Astrocyte of the cerebellum (primary cell): ENCODE measurements at regions not wholly inside any gene's neighbourhood (a gene's known extent, or its start where the extent isn't known, plus 50 kb on each side); places are given as distances from the start of the nearest gene placed in this dataset.
A peak's percentile ranks its signal among the peaks of the same experiment; 100 is the strongest.

Experiments
- DNase-seq: peaks from one replicate; pipeline ENCODE4 v3.0.0-alpha.2; 2011; ENCODE audit warnings: low read depth
- H3K4me3 ChIP-seq: 2 replicates; pipeline ENCODE4 v1.5.1; 2011; ENCODE audit warnings: mild to moderate bottlenecking, low read depth, low read length, moderate library complexity
- in situ Hi-C: cut with HindIII; loops from 2 replicates; pipeline ENCODE4 v1.10.0; 2017; ENCODE audit warnings: low sequenced_read_pairs
- TF ChIP-seq, protein P1 (sequence below): IDR thresholded peaks from 2 replicates; pipeline ENCODE4 v1.5.1; 2012; ENCODE audit warnings: low read length, low read depth, moderate library complexity, mild to moderate bottlenecking; ENCODE audit errors: missing control alignments

DNA sequence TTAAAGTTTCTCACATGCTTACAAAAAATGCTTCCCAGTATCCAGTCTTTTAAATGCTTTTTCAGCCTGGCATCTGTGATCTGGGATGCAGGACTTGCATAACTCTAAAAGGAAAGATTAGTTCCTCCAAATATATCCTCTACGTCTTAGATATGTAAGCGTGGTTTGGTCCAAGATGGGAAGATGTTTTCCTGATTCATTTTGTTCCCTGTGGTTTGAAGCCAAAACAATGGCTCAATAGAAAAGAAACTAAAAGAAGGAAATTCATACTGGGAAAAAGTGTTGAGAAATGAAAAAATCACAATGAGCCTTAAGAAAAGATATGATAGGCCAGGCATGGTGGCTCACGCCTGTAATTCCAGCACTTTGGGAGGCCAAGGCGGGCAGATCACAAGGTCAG lies 1002.8 kb downstream of the NAALADL2 start:
- TF ChIP-seq, protein P1, sequence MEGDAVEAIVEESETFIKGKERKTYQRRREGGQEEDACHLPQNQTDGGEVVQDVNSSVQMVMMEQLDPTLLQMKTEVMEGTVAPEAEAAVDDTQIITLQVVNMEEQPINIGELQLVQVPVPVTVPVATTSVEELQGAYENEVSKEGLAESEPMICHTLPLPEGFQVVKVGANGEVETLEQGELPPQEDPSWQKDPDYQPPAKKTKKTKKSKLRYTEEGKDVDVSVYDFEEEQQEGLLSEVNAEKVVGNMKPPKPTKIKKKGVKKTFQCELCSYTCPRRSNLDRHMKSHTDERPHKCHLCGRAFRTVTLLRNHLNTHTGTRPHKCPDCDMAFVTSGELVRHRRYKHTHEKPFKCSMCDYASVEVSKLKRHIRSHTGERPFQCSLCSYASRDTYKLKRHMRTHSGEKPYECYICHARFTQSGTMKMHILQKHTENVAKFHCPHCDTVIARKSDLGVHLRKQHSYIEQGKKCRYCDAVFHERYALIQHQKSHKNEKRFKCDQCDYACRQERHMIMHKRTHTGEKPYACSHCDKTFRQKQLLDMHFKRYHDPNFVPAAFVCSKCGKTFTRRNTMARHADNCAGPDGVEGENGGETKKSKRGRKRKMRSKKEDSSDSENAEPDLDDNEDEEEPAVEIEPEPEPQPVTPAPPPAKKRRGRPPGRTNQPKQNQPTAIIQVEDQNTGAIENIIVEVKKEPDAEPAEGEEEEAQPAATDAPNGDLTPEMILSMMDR = no peak
- in situ Hi-C loops = no loop called here
- peak; percentile 27 for DNase-seq
- no peak overlapping the region for H3K4me3 ChIP-seq
